ENCODE measurements at regions not wholly inside any gene's neighbourhood (a gene's known extent, or its start where the extent isn't known, plus 50 kb on each side); places are given as distances from the start of the nearest gene placed in this dataset.
A peak's percentile ranks its signal among the peaks of the same experiment; 100 is the strongest.
"Not testable (repeated sequence)": the region's sequence is repeated elsewhere in the genome, so short reads cannot be mapped to it uniquely, and the experiment has no call there.

- not testable (repeated sequence) for H2AFZ ChIP-seq (ENCODE audit: low read depth, low read length); H3K4me1 ChIP-seq (ENCODE audit: control insufficient read depth, insufficient read depth, low read depth, low read length); H2AK5ac ChIP-seq (ENCODE audit: low read length, severe bottlenecking); H3K27ac ChIP-seq (ENCODE audit: low read length, poor library complexity, severe bottlenecking); H4K91ac ChIP-seq (ENCODE audit: low read length); H3K4me3 ChIP-seq (ENCODE audit: insufficient read depth in 1 of 2, low read depth in 1 of 2, low read length in 2 of 2); H2BK5ac ChIP-seq (ENCODE audit: low read depth, low read length, poor library complexity, severe bottlenecking); H2BK120ac ChIP-seq (ENCODE audit: low read depth, low read length); H4K8ac ChIP-seq (ENCODE audit: low read length); H3K18ac ChIP-seq (ENCODE audit: low read depth in 1 of 2, low read length in 2 of 2); H3K14ac ChIP-seq (ENCODE audit: low read length in 2 of 2); H3K36me3 ChIP-seq (ENCODE audit: control insufficient read depth in 1 of 2, insufficient read depth in 2 of 2, low read depth in 1 of 2, low read length in 2 of 2); H3K4me2 ChIP-seq (ENCODE audit: low read length, poor library complexity, severe bottlenecking); H2BK15ac ChIP-seq (ENCODE audit: low read depth, poor library complexity, severe bottlenecking); H3K79me1 ChIP-seq (replicated peaks; ENCODE audit: low read length, poor library complexity, severe bottlenecking); H2BK12ac ChIP-seq (ENCODE audit: low read length in 2 of 2); H3K9ac ChIP-seq (ENCODE audit: low read length); H3K27me3 ChIP-seq (ENCODE audit: control insufficient read depth in 1 of 2, insufficient read depth in 1 of 2, low read length in 2 of 2); H3K4ac ChIP-seq (ENCODE audit: low read depth in 1 of 2, low read length in 2 of 2); H3K23ac ChIP-seq (ENCODE audit: low read length in 2 of 2); H3K9me3 ChIP-seq (ENCODE audit: control insufficient read depth, low read length)
- WGBS, result 67% methylated on average over 33 of the region's 39 CpGs
- peak; percentile 24 for DNase-seq
These were observed 148.9 kb upstream of the TPRG1 start for GRCh38 chr3:189022576-189023466.

- Histone ChIP-seq H3K14ac (ENCODE audit: low read length in 2 of 2) (no peak overlapping the region), H2AK5ac (ENCODE audit: low read length, severe bottlenecking) (no peak overlapping the region), H3K4ac (ENCODE audit: low read depth in 1 of 2, low read length in 2 of 2) (no peak overlapping the region), H2BK5ac (ENCODE audit: low read depth, low read length, poor library complexity, severe bottlenecking) (no peak overlapping the region), H2AFZ (ENCODE audit: low read depth, low read length) (no peak overlapping the region), H3K4me1 (ENCODE audit: control insufficient read depth, insufficient read depth, low read depth, low read length) (no peaks in the 10 kb centered on the region), H3K9ac (ENCODE audit: low read length) (no peak overlapping the region), H3K4me3 (ENCODE audit: insufficient read depth in 1 of 2, low read depth in 1 of 2, low read length in 2 of 2) (no peak overlapping the region), H3K27me3 (ENCODE audit: control insufficient read depth in 1 of 2, insufficient read depth in 1 of 2, low read length in 2 of 2) (no peaks in the 10 kb centered on the region), H3K9me3 (ENCODE audit: control insufficient read depth, low read length) (no peaks in the 10 kb centered on the region), H3K18ac (ENCODE audit: low read depth in 1 of 2, low read length in 2 of 2) (no peak overlapping the region), H4K91ac (ENCODE audit: low read length) (no peak overlapping the region), H2BK12ac (ENCODE audit: low read length in 2 of 2) (no peak overlapping the region), H3K79me1 (replicated peaks; ENCODE audit: low read length, poor library complexity, severe bottlenecking) (no peaks in the 10 kb centered on the region), H3K36me3 (ENCODE audit: control insufficient read depth in 1 of 2, insufficient read depth in 2 of 2, low read depth in 1 of 2, low read length in 2 of 2) (no peaks in the 10 kb centered on the region), H3K4me2 (ENCODE audit: low read length, poor library complexity, severe bottlenecking) (no peak overlapping the region), H2BK15ac (ENCODE audit: low read depth, poor library complexity, severe bottlenecking) (no peak overlapping the region), H3K27ac (ENCODE audit: low read length, poor library complexity, severe bottlenecking) (no peak overlapping the region), H3K23ac (ENCODE audit: low read length in 2 of 2) (no peak overlapping the region), H4K8ac (ENCODE audit: low read length) (no peak overlapping the region), H2BK120ac (ENCODE audit: low read depth, low read length) (no peak overlapping the region)
- 80% methylated on average over 1 of the region's 2 CpGs for WGBS
- DNase-seq, result no peak
These were observed 145.9 kb upstream of the TPRG1 start for GRCh38 chr3:189025866-189026265.

- Histone ChIP-seq H3K27ac (ENCODE audit: low read length, poor library complexity, severe bottlenecking) (no peak overlapping the region), H3K9ac (ENCODE audit: low read length) (no peak overlapping the region), H3K4ac (ENCODE audit: low read depth in 1 of 2, low read length in 2 of 2) (no peak overlapping the region), H3K4me1 (ENCODE audit: control insufficient read depth, insufficient read depth, low read depth, low read length) (no peaks in the 10 kb centered on the region), H3K14ac (ENCODE audit: low read length in 2 of 2) (no peak overlapping the region), H3K79me1 (replicated peaks; ENCODE audit: low read length, poor library complexity, severe bottlenecking) (no peaks in the 10 kb centered on the region), H2BK15ac (ENCODE audit: low read depth, poor library complexity, severe bottlenecking) (no peak overlapping the region), H3K23ac (ENCODE audit: low read length in 2 of 2) (no peak overlapping the region), H2AFZ (ENCODE audit: low read depth, low read length) (no peak overlapping the region), H2BK120ac (ENCODE audit: low read depth, low read length) (no peak overlapping the region), H4K91ac (ENCODE audit: low read length) (no peak overlapping the region), H2AK5ac (ENCODE audit: low read length, severe bottlenecking) (no peak overlapping the region), H4K8ac (ENCODE audit: low read length) (no peak overlapping the region), H2BK12ac (ENCODE audit: low read length in 2 of 2) (no peak overlapping the region), H3K18ac (ENCODE audit: low read depth in 1 of 2, low read length in 2 of 2) (no peak overlapping the region), H2BK5ac (ENCODE audit: low read depth, low read length, poor library complexity, severe bottlenecking) (no peak overlapping the region), H3K36me3 (ENCODE audit: control insufficient read depth in 1 of 2, insufficient read depth in 2 of 2, low read depth in 1 of 2, low read length in 2 of 2) (no peaks in the 10 kb centered on the region), H3K4me2 (ENCODE audit: low read length, poor library complexity, severe bottlenecking) (no peak overlapping the region), H3K9me3 (ENCODE audit: control insufficient read depth, low read length) (no peaks in the 10 kb centered on the region), H3K4me3 (ENCODE audit: insufficient read depth in 1 of 2, low read depth in 1 of 2, low read length in 2 of 2) (no peak overlapping the region), H3K27me3 (ENCODE audit: control insufficient read depth in 1 of 2, insufficient read depth in 1 of 2, low read length in 2 of 2) (no peaks in the 10 kb centered on the region)
- no peak for DNase-seq
- 100% methylated on average over 1 of the region's 4 CpGs for WGBS
These were observed 144.1 kb upstream of the TPRG1 start for GRCh38 chr3:189027626-189028155.

DNA sequence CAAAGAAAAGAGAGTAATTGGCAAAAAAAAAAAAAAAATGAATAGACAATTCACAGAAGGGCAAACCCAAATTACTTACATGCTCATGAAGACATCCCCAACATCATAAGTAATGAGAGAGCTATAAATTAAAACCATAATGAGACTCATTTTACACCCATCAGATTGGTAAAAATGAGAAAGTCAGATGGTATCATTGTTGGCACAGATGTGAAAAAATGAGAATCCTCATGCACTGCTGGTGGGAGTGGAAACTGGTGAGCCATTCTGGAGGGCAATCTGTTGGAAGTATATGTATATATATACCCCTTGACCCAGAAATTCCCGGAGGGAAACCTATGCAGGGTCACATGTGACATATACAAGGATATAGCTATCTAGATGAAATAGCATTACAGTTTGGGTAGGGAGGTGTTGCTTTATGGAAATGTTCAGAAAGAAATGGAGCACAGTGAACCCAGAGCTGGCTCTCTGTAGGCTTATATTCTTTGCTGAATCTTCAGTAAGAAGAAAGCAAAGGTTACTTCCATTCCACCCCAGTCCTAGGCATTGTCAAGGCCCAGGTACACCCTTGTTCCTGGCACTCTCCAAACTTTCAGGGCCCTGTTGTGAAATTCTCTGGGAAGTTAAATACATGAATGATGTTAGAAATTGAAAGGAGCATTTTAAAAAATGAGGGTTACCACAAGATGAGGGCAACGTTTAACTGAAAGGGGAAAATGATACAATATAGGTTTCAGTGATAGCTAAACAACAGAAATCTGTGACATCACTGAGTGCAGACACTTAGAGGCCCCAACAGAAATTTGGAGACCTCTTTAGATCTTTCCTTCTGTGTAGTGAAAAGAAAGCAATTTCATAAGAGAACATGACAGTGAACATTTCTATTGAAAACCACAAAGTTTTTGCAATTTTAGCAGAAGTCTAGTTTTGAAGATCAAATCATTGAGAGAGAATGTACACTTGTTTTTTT lies 132.7 kb upstream of the TPRG1 start:
- H3K4me1 ChIP-seq (ENCODE audit: control insufficient read depth, insufficient read depth, low read depth, low read length), result no peaks in the 10 kb centered on the region
- no peak overlapping the region for H3K4ac ChIP-seq (ENCODE audit: low read depth in 1 of 2, low read length in 2 of 2)
- no peak overlapping the region for H4K91ac ChIP-seq (ENCODE audit: low read length)
- no peak overlapping the region for H2AFZ ChIP-seq (ENCODE audit: low read depth, low read length)
- H2BK5ac ChIP-seq (ENCODE audit: low read depth, low read length, poor library complexity, severe bottlenecking), result no peak overlapping the region
- no peak overlapping the region for H2BK120ac ChIP-seq (ENCODE audit: low read depth, low read length)
- H3K9ac ChIP-seq (ENCODE audit: low read length), result no peak overlapping the region
- no peak overlapping the region for H2AK5ac ChIP-seq (ENCODE audit: low read length, severe bottlenecking)
- H3K23ac ChIP-seq (ENCODE audit: low read length in 2 of 2), result no peak overlapping the region
- H3K4me2 ChIP-seq (ENCODE audit: low read length, poor library complexity, severe bottlenecking), result no peak overlapping the region
- 71% methylated on average over 2 of the region's 2 CpGs for WGBS
- H3K4me3 ChIP-seq (ENCODE audit: insufficient read depth in 1 of 2, low read depth in 1 of 2, low read length in 2 of 2), result no peak overlapping the region
- no peak overlapping the region for H2BK12ac ChIP-seq (ENCODE audit: low read length in 2 of 2)
- H2BK15ac ChIP-seq (ENCODE audit: low read depth, poor library complexity, severe bottlenecking), result no peak overlapping the region
- H3K79me1 ChIP-seq (replicated peaks; ENCODE audit: low read length, poor library complexity, severe bottlenecking), result no peaks in the 10 kb centered on the region
- no peak overlapping the region for H3K27ac ChIP-seq (ENCODE audit: low read length, poor library complexity, severe bottlenecking)
- no peaks in the 10 kb centered on the region for H3K36me3 ChIP-seq (ENCODE audit: control insufficient read depth in 1 of 2, insufficient read depth in 2 of 2, low read depth in 1 of 2, low read length in 2 of 2)
- peaks cover 14% of the 10 kb centered on the region for H3K9me3 ChIP-seq (ENCODE audit: control insufficient read depth, low read length)
- H3K18ac ChIP-seq (ENCODE audit: low read depth in 1 of 2, low read length in 2 of 2), result no peak overlapping the region
- no peak overlapping the region for H3K14ac ChIP-seq (ENCODE audit: low read length in 2 of 2)
- DNase-seq, result no peak
- H4K8ac ChIP-seq (ENCODE audit: low read length), result no peak overlapping the region
- no peaks in the 10 kb centered on the region for H3K27me3 ChIP-seq (ENCODE audit: control insufficient read depth in 1 of 2, insufficient read depth in 1 of 2, low read length in 2 of 2)

All from mesenchymal stem cell (in vitro differentiated cells and primary cell).